T-helper 17 cell (primary cell): ENCODE measurements at regions not wholly inside any gene's neighbourhood (a gene's known extent, or its start where the extent isn't known, plus 50 kb on each side); places are given as distances from the start of the nearest gene placed in this dataset.

Source experiments
- ATAC-seq: fragments of 150-1000 bp; cut with Tn5 transposase; 2 replicates; pipeline ENCODE4 v1.10.0; 2021; ENCODE audit warnings: mild to moderate bottlenecking, moderate library complexity
- DNase-seq, 3 donors: peaks; one replicate each; pipeline versions ENCODE4 v3.0.0 to v3.0.0-alpha.2; 2020 to 2021
- H3K9me3 ChIP-seq: one replicate; pipeline ENCODE4 v1.7.0; 2013; ENCODE audit warnings: low read length, mild to moderate bottlenecking; ENCODE audit not compliant: control insufficient read depth, poor library complexity, severe bottlenecking
- H3K27ac Mint-ChIP-seq: one replicate; pipeline ENCODE4 v1.8.0; 2022; ENCODE audit warnings: mild to moderate bottlenecking, moderate library complexity, mixed read lengths
- H3K27me3 Mint-ChIP-seq: one replicate; pipeline ENCODE4 v1.8.0; 2022; ENCODE audit warnings: mixed read lengths
- H3K36me3 Mint-ChIP-seq: one replicate; pipeline ENCODE4 v1.8.0; 2022; ENCODE audit warnings: low read depth, mixed read lengths
- H3K4me1 Mint-ChIP-seq: one replicate; pipeline ENCODE4 v1.8.0; 2022; ENCODE audit warnings: mild to moderate bottlenecking, mixed read lengths
- H3K4me3 Mint-ChIP-seq: one replicate; pipeline ENCODE4 v1.8.0; 2022; ENCODE audit warnings: mild to moderate bottlenecking, moderate library complexity, mixed read lengths

GRCh38 chr6:115631028-115631427 lies 429.7 kb downstream of the FRK start:
- Mint-ChIP-seq H3K4me3 (no peak overlapping the region), H3K27ac (no peak overlapping the region), H3K27me3 (no peaks in the 10 kb centered on the region), H3K4me1 (no peaks in the 10 kb centered on the region), H3K36me3 (no peaks in the 10 kb centered on the region)
- no peak for DNase-seq
- ATAC-seq = no peak
- no peaks in the 10 kb centered on the region for H3K9me3 ChIP-seq

GRCh38 chr6:115630424-115631024 lies 430.2 kb downstream of the FRK start:
- no peaks in the 10 kb centered on the region for H3K27me3 Mint-ChIP-seq
- no peak overlapping the region for H3K27ac Mint-ChIP-seq
- no peaks in the 10 kb centered on the region for H3K9me3 ChIP-seq
- no peak overlapping the region for H3K4me3 Mint-ChIP-seq
- H3K4me1 Mint-ChIP-seq = no peaks in the 10 kb centered on the region
- no peaks in the 10 kb centered on the region for H3K36me3 Mint-ChIP-seq
- no peak for DNase-seq
- no peak for ATAC-seq

DNA sequence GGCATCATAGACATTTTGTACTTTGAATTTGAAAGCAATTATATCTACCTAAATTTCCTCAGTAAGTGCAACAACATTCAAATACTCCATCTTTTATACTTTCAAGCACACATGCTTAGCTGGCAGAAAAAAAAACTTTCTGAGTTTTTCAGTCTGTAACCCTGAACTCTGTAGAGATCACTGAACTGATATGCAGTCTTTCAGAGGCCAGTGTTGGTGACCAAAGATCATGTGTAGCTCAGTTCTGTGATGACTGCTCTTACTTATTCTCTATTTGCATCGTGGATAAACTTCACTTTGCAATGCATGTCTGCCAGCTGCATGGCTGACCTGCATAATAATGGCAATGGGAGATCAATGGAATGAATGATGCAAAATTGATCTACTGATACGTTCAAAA lies 431.3 kb downstream of the FRK start:
- DNase-seq (no peak), ATAC-seq (no peak)
- Mint-ChIP-seq H3K4me3 (no peak overlapping the region), H3K27ac (no peak overlapping the region), H3K4me1 (no peaks in the 10 kb centered on the region), H3K36me3 (no peaks in the 10 kb centered on the region), H3K27me3 (no peaks in the 10 kb centered on the region)
- no peaks in the 10 kb centered on the region for H3K9me3 ChIP-seq

DNA sequence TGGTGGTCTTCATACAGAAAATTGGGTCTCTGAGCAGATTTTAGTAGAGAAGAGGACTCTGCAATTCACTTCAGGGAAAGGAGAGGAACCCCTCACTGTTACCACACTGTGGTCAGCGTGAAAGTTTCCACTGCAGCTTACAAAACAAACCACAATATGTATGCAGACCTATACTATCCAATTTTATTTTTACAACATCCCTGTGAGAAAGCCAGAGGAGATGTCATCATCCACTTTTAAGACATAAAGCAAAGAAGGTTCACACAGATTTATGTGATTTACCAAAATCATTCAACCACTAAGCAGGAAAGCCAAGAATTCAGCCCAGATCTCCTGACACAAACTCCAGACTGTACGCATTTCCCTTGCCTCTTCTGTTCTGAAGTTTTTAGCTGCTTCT lies 442.4 kb downstream of the FRK start:
- no peaks in the 10 kb centered on the region for H3K4me1 Mint-ChIP-seq
- no peaks in the 10 kb centered on the region for H3K9me3 ChIP-seq
- no peaks in the 10 kb centered on the region for H3K36me3 Mint-ChIP-seq
- no peaks in the 10 kb centered on the region for H3K27me3 Mint-ChIP-seq
- ATAC-seq (no peak), DNase-seq (no peak)
- no peak overlapping the region for H3K4me3 Mint-ChIP-seq
- no peak overlapping the region for H3K27ac Mint-ChIP-seq

- H3K9me3 ChIP-seq = no peaks in the 10 kb centered on the region
- Mint-ChIP-seq H3K36me3 (no peaks in the 10 kb centered on the region), H3K4me1 (no peaks in the 10 kb centered on the region), H3K4me3 (no peak overlapping the region), H3K27me3 (no peaks in the 10 kb centered on the region), H3K27ac (no peak overlapping the region)
- DNase-seq (no peak), ATAC-seq (no peak)
These were observed 443.7 kb downstream of the FRK start for GRCh38 chr6:115617031-115617430.

GRCh38 chr6:115613488-115613887 lies 447.2 kb downstream of the FRK start:
- H3K27me3 Mint-ChIP-seq = no peaks in the 10 kb centered on the region
- no peaks in the 10 kb centered on the region for H3K4me1 Mint-ChIP-seq
- ATAC-seq (no peak), DNase-seq (no peak)
- no peaks in the 10 kb centered on the region for H3K9me3 ChIP-seq
- H3K36me3 Mint-ChIP-seq = no peaks in the 10 kb centered on the region
- H3K4me3 Mint-ChIP-seq = no peak overlapping the region
- no peak overlapping the region for H3K27ac Mint-ChIP-seq

DNA sequence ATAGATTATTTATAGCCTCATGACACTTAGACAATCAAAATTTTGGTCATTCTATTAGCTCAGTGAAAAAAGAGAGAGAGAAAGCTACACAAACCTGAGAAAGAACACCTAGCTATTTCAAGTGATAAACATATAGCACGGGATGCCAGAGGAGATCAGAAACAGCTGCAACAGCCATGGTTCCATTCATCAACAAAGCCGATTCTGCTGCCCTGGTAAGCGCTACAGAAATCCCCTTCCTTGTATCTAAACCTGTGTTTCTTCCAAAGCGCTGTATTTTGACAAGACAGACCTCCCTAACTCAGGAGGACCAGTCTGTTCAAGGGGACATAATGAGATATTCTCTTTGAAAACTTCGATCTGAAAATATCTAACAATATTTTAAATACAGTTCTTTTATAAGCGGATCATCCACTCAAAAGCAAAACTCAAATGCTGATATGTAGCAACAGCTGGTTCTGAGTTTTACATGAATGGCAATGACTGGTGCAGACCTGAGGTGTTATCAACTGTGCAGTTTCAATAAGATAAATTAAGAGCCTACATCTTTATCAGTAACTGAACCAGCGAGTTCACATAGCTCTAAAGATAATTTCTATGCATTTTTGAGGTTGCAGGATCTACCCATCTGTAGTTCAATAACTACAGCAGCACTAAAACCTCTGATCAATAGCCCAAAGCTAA lies 447.8 kb downstream of the FRK start:
- H3K27me3 Mint-ChIP-seq = no peaks in the 10 kb centered on the region
- H3K36me3 Mint-ChIP-seq = no peaks in the 10 kb centered on the region
- DNase-seq = no peak
- H3K4me3 Mint-ChIP-seq = no peak overlapping the region
- no peak overlapping the region for H3K27ac Mint-ChIP-seq
- H3K4me1 Mint-ChIP-seq = no peaks in the 10 kb centered on the region
- no peaks in the 10 kb centered on the region for H3K9me3 ChIP-seq
- ATAC-seq = no peak

DNA sequence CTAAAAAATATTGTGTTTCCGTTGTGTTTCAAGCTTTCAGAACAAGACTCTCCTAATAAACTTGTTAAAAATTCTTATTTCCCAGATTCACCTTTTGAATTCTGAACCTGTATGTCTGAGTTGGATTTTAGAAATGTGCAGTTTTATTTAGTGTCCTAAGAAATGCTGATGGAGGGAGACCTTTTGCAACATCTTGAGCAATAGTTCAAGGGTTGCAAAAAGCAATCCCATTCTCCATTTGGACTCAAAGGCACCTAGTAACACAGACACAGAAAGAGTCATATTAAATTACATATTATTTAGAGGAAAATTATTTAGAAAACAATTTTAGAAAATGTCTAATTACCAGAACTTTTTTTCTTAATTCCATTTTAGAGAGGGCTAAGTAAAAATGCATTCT lies 448.5 kb downstream of the FRK start:
- no peak for DNase-seq
- H3K4me3 Mint-ChIP-seq = no peak overlapping the region
- H3K36me3 Mint-ChIP-seq = no peaks in the 10 kb centered on the region
- no peaks in the 10 kb centered on the region for H3K9me3 ChIP-seq
- no peak for ATAC-seq
- no peaks in the 10 kb centered on the region for H3K27me3 Mint-ChIP-seq
- no peak overlapping the region for H3K27ac Mint-ChIP-seq
- no peaks in the 10 kb centered on the region for H3K4me1 Mint-ChIP-seq

DNA sequence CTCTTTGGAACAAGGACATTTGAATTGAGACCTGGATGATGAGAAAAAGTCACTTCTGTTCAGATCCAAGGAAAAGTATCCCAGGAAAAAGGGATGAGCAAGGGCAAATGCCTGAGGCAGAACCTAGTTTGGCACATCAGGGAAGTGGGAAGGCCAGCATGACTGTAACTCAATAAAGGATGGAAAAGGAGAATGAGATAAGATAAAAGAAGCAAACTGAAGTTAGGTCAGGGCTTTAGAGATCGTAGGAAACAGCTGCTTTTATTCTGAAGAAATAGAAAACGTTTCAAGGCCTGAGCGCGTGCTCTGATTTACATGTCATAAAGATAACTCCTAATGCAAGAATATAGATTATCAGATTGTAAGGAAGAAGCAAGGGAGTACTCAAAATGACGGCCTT lies 450.0 kb downstream of the FRK start:
- Mint-ChIP-seq H3K4me3 (no peak overlapping the region), H3K36me3 (no peaks in the 10 kb centered on the region)
- no peak for ATAC-seq

GRCh38 chr6:115609111-115609510 lies 451.6 kb downstream of the FRK start:
- H3K4me3 Mint-ChIP-seq = no peak overlapping the region
- no peaks in the 10 kb centered on the region for H3K9me3 ChIP-seq
- no peaks in the 10 kb centered on the region for H3K36me3 Mint-ChIP-seq
- no peak overlapping the region for H3K27ac Mint-ChIP-seq
- DNase-seq (no peak), ATAC-seq (no peak)
- no peaks in the 10 kb centered on the region for H3K27me3 Mint-ChIP-seq
- no peaks in the 10 kb centered on the region for H3K4me1 Mint-ChIP-seq

More for the DNA sequence above, 450.0 kb downstream of the FRK start:
- H3K4me1 Mint-ChIP-seq = no peaks in the 10 kb centered on the region
- H3K27ac Mint-ChIP-seq = no peak overlapping the region
- no peaks in the 10 kb centered on the region for H3K9me3 ChIP-seq
- DNase-seq = no peak
- H3K27me3 Mint-ChIP-seq = no peaks in the 10 kb centered on the region

- H3K4me3 Mint-ChIP-seq = no peak overlapping the region
- H3K9me3 ChIP-seq = no peaks in the 10 kb centered on the region
- H3K27me3 Mint-ChIP-seq = no peaks in the 10 kb centered on the region
- DNase-seq = no peak
- no peak for ATAC-seq
- H3K27ac Mint-ChIP-seq = no peak overlapping the region
- H3K36me3 Mint-ChIP-seq = no peaks in the 10 kb centered on the region
- H3K4me1 Mint-ChIP-seq = no peaks in the 10 kb centered on the region
These were observed 458.2 kb downstream of the FRK start for GRCh38 chr6:115602466-115602865.

DNA sequence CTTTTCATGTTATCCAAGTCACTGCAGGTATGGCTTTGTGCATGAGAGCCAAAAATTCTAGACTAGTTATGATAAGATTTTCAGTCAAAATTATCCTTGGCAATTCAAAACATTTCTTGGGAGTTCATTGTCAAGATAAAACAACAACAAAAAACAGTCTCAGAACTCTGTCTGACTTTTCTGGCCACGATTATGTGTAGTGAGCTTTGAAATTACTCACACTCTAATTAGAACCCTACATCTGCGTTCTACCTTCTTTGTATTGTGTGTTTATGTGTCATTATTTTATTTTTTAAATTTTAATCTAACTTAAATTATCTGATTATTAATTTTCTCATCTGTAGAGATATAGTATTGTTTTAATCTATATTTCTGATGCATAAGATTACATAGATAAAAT lies 459.2 kb downstream of the FRK start:
- Mint-ChIP-seq H3K27me3 (no peaks in the 10 kb centered on the region), H3K4me1 (no peaks in the 10 kb centered on the region), H3K4me3 (no peak overlapping the region), H3K36me3 (no peaks in the 10 kb centered on the region), H3K27ac (no peak overlapping the region)
- ATAC-seq (no peak), DNase-seq (no peak)
- H3K9me3 ChIP-seq = no peaks in the 10 kb centered on the region

DNA sequence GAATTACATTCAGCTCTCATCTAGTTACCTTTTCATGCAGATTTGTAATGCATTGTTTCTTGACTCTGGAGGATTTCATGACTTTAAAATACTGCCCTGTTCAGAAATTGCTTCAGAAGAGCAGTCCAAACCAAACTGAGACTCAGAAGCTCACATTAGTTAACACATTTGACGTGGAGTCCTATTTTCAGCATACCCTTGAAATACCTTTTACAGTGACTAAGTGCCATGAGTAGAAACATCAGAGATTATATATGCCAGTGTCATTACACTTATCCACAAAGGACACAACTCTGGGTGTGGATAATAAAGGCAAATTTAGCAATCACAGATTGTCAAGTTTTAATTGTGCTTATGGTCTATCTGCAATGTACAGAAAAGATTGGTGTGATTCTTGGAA lies 459.6 kb downstream of the FRK start:
- no peaks in the 10 kb centered on the region for H3K4me1 Mint-ChIP-seq
- H3K27me3 Mint-ChIP-seq = no peaks in the 10 kb centered on the region
- ATAC-seq (no peak), DNase-seq (no peak)
- H3K4me3 Mint-ChIP-seq = no peak overlapping the region
- no peak overlapping the region for H3K27ac Mint-ChIP-seq
- no peaks in the 10 kb centered on the region for H3K9me3 ChIP-seq
- no peaks in the 10 kb centered on the region for H3K36me3 Mint-ChIP-seq

- H3K9me3 ChIP-seq = no peaks in the 10 kb centered on the region
- H3K4me3 Mint-ChIP-seq = no peak overlapping the region
- H3K36me3 Mint-ChIP-seq = no peaks in the 10 kb centered on the region
- no peaks in the 10 kb centered on the region for H3K27me3 Mint-ChIP-seq
- no peaks in the 10 kb centered on the region for H3K4me1 Mint-ChIP-seq
- H3K27ac Mint-ChIP-seq = no peak overlapping the region
- ATAC-seq (no peak), DNase-seq (no peak)
These were observed 465.8 kb downstream of the FRK start for GRCh38 chr6:115594891-115595290.
